Endodermal cell (in vitro differentiated cells): ENCODE measurements at regions not wholly inside any gene's neighbourhood (a gene's known extent, or its start where the extent isn't known, plus 50 kb on each side); places are given as distances from the start of the nearest gene placed in this dataset.

Experiments used
- DNase-seq: peaks from one replicate; pipeline ENCODE4 v3.0.0-alpha.2; 2017
- H3K27ac ChIP-seq: 2 replicates; pipeline ENCODE4 v1.5.1; 2013; ENCODE audit warnings: mild to moderate bottlenecking, low read depth, low read length, moderate library complexity
- H3K27me3 ChIP-seq: 2 replicates; pipeline ENCODE4 v1.6.1; 2013; ENCODE audit warnings: mild to moderate bottlenecking, low read length, moderate library complexity; ENCODE audit not compliant: insufficient read depth, control insufficient read depth, poor library complexity, severe bottlenecking
- H3K36me3 ChIP-seq: 2 replicates; pipeline ENCODE4 v1.7.0; 2013; ENCODE audit warnings: mild to moderate bottlenecking, low read length, moderate library complexity; ENCODE audit not compliant: control insufficient read depth, insufficient read depth
- H3K4me1 ChIP-seq: one replicate; pipeline ENCODE4 v1.7.0; 2013; ENCODE audit warnings: low read length; ENCODE audit not compliant: control insufficient read depth, insufficient read depth
- H3K4me3 ChIP-seq: 2 replicates; pipeline ENCODE4 v1.5.1; 2013; ENCODE audit warnings: mild to moderate bottlenecking, low read length, moderate library complexity
- H3K9ac ChIP-seq: 2 replicates; pipeline ENCODE4 v1.6.1; 2013; ENCODE audit warnings: mild to moderate bottlenecking, low read length, moderate library complexity; ENCODE audit not compliant: poor library complexity, severe bottlenecking; ENCODE audit errors: extremely low read depth
- H3K9me3 ChIP-seq: 2 replicates; pipeline ENCODE4 v1.6.1; 2013; ENCODE audit warnings: mild to moderate bottlenecking, low read length, moderate library complexity; ENCODE audit not compliant: control insufficient read depth
- H3K27ac Mint-ChIP-seq: 2 replicates; pipeline ENCODE4 v1.8.0; 2020; ENCODE audit warnings: mixed read lengths
- H3K27me3 Mint-ChIP-seq: 2 replicates; pipeline ENCODE4 v1.8.0; 2021; ENCODE audit warnings: mild to moderate bottlenecking, mixed read lengths; ENCODE audit not compliant: insufficient read depth
- H3K36me3 Mint-ChIP-seq: 2 replicates; pipeline ENCODE4 v1.8.0; 2020; ENCODE audit warnings: low read depth, mixed read lengths
- H3K4me1 Mint-ChIP-seq: 2 replicates; pipeline ENCODE4 v1.8.0; 2020; ENCODE audit warnings: mixed read lengths
- H3K4me3 Mint-ChIP-seq: 2 replicates; pipeline ENCODE4 v1.8.0; 2020; ENCODE audit warnings: mild to moderate bottlenecking, moderate library complexity, mixed read lengths
- H3K9me3 Mint-ChIP-seq: 2 replicates; pipeline ENCODE4 v1.8.0; 2020; ENCODE audit warnings: mild to moderate bottlenecking, mixed read lengths
- CTCF ChIP-seq: fragments of 200-600 bp; sonication (generic); conservative IDR thresholded peaks from 2 replicates; pipeline ENCODE4 v1.5.0; 2021; ENCODE audit warnings: antibody characterized with exemption, mild to moderate bottlenecking
- WGBS, 2 experiments: methylation state at CpG; one replicate each; pipeline versions ENCODE4 v1.1.5 to v1.1.7; 2013; ENCODE audit warnings: missing lambda C conversion rate in 2 of 2, mixed read lengths in 1 of 2; ENCODE audit not compliant: insufficient coverage in 1 of 2, insufficient read length in 1 of 2; 5-methylcytosine and 5-hydroxymethylcytosine counted together

- DNase-seq: no peak
- Mint-ChIP-seq H3K27ac (no peak overlapping the region), H3K27me3 (no peaks in the 10 kb centered on the region), H3K36me3 (no peaks in the 10 kb centered on the region), H3K9me3 (no peaks in the 10 kb centered on the region), H3K4me1 (no peaks in the 10 kb centered on the region), H3K4me3 (no peak overlapping the region)
- Histone ChIP-seq H3K9ac (no peak overlapping the region), H3K4me3 (no peak overlapping the region), H3K36me3 (no peaks in the 10 kb centered on the region), H3K9me3 (no peaks in the 10 kb centered on the region), H3K27me3 (no peaks in the 10 kb centered on the region), H3K4me1 (no peaks in the 10 kb centered on the region), H3K27ac (no peak overlapping the region)
- TF ChIP-seq CTCF: no peak
- WGBS, 2 experiments: 100% methylated on average over 1 of the region's 1 CpG; no CpG with 5 or more reads in 1 of the 2 experiments
These were observed 216.3 kb downstream of the ISL1 start for GRCh38 chr5:51599587-51599986.

GRCh38 chr5:51604324-51604723 lies 221.1 kb downstream of the ISL1 start:
- no peaks in the 10 kb centered on the region for H3K36me3 Mint-ChIP-seq
- Histone ChIP-seq H3K27ac (no peak overlapping the region), H3K4me1 (no peaks in the 10 kb centered on the region), H3K9ac (no peak overlapping the region), H3K36me3 (no peaks in the 10 kb centered on the region), H3K27me3 (no peaks in the 10 kb centered on the region), H3K4me3 (no peak overlapping the region), H3K9me3 (no peaks in the 10 kb centered on the region)
- no peaks in the 10 kb centered on the region for H3K27me3 Mint-ChIP-seq
- no peaks in the 10 kb centered on the region for H3K9me3 Mint-ChIP-seq
- no peak overlapping the region for H3K4me3 Mint-ChIP-seq
- no peak for TF ChIP-seq CTCF
- 92 to 100% methylated on average over 1 of the region's 1 CpG for WGBS, 2 experiments
- H3K4me1 Mint-ChIP-seq: no peaks in the 10 kb centered on the region
- no peak overlapping the region for H3K27ac Mint-ChIP-seq
- no peak for DNase-seq

GRCh38 chr5:51606921-51607320 lies 223.7 kb downstream of the ISL1 start:
- Mint-ChIP-seq H3K27me3 (no peaks in the 10 kb centered on the region), H3K9me3 (no peaks in the 10 kb centered on the region), H3K36me3 (no peaks in the 10 kb centered on the region), H3K4me1 (no peaks in the 10 kb centered on the region), H3K27ac (no peak overlapping the region), H3K4me3 (no peak overlapping the region)
- H3K27ac ChIP-seq: no peak overlapping the region
- no peak for DNase-seq
- no peaks in the 10 kb centered on the region for H3K9me3 ChIP-seq
- H3K9ac ChIP-seq: no peak overlapping the region
- 92 to 94% methylated on average over 2 to 5 of the region's 5 CpGs for WGBS, 2 experiments
- H3K4me3 ChIP-seq: no peak overlapping the region
- H3K36me3 ChIP-seq: no peaks in the 10 kb centered on the region
- no peak for TF ChIP-seq CTCF
- H3K27me3 ChIP-seq: peaks cover 7% of the 10 kb centered on the region
- H3K4me1 ChIP-seq: no peaks in the 10 kb centered on the region
